PC-9 (cell line): ENCODE measurements at regions not wholly inside any gene's neighbourhood (a gene's known extent, or its start where the extent isn't known, plus 50 kb on each side); places are given as distances from the start of the nearest gene placed in this dataset.

ENCODE experiments used
- EZH2 ChIP-seq: fragments of 200-600 bp; sonication (generic); IDR thresholded peaks from 2 replicates; pipeline ENCODE4 v1.8.0; 2017; ENCODE audit warnings: antibody characterized with exemption, low read depth
- TF ChIP-seq, protein P1 (sequence below): fragments of 200-600 bp; sonication (generic); conservative IDR thresholded peaks from 2 replicates; pipeline ENCODE4 v1.6.1; 2017; ENCODE audit warnings: mixed run types, antibody characterized with exemption, mild to moderate bottlenecking, moderate library complexity

DNA sequence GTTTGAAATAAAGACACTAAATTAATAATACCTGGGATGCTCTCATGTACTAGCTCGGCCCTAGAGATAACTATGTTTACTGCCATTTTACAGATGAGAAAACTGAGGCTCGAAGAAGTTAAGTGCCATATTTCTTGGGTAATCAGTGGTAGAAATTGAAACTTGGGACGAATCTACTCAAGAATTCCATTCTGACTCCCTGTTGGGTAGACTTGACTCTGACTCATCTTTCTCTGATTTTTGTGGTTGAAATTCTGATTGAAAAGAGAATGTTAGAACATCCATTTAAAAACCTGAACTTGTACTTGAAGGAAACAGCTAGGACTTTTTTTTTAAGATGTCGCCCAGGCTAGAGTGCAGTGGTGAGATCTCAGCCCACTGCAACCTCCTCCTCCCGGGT lies 50.1 kb upstream of the NSUN7 start:
- TF ChIP-seq, protein P1, sequence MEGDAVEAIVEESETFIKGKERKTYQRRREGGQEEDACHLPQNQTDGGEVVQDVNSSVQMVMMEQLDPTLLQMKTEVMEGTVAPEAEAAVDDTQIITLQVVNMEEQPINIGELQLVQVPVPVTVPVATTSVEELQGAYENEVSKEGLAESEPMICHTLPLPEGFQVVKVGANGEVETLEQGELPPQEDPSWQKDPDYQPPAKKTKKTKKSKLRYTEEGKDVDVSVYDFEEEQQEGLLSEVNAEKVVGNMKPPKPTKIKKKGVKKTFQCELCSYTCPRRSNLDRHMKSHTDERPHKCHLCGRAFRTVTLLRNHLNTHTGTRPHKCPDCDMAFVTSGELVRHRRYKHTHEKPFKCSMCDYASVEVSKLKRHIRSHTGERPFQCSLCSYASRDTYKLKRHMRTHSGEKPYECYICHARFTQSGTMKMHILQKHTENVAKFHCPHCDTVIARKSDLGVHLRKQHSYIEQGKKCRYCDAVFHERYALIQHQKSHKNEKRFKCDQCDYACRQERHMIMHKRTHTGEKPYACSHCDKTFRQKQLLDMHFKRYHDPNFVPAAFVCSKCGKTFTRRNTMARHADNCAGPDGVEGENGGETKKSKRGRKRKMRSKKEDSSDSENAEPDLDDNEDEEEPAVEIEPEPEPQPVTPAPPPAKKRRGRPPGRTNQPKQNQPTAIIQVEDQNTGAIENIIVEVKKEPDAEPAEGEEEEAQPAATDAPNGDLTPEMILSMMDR: no peak
- no peak for TF ChIP-seq EZH2
